H1 (cell line): ENCODE measurements at regions not wholly inside any gene's neighbourhood (a gene's known extent, or its start where the extent isn't known, plus 50 kb on each side); places are given as distances from the start of the nearest gene placed in this dataset.

Experiments used
- CTCF ChIA-PET: fragments of 300-600 bp; sonication (Branson Sonifier 250); formaldehyde crosslinking; loops from one replicate; lab custom pipeline; 2021; ENCODE audit not compliant: partially characterized antibody; lab: Charles Lee
- POLR2A ChIA-PET: fragments of 300-600 bp; sonication (Branson Sonifier 250); formaldehyde crosslinking; loops from one replicate; lab custom pipeline; 2021; ENCODE audit warnings: inconsistent platforms; ENCODE audit not compliant: partially characterized antibody; lab: Charles Lee
- DNase-seq, 2 experiments: peaks; one replicate each; pipeline versions ENCODE4 v3.0.0 to v3.0.0-alpha.2; 2010 to 2022; ENCODE audit warnings: low spot score in 2 of 2, low read depth in 1 of 2, mixed read lengths in 1 of 2
- FAIRE-seq: peaks from 2 replicates; lab custom pipeline; 2011; peaks lifted over from hg19 to GRCh38; lab: Jason Lieb, UNC
- H2AFZ ChIP-seq: 2 replicates; pipeline ENCODE4 v1.8.1; 2012; ENCODE audit warnings: low read length, inconsistent platforms
- H2AK5ac ChIP-seq: 2 replicates; pipeline ENCODE4 v1.6.1; 2013; ENCODE audit warnings: low read depth, low read length
- H2BK120ac ChIP-seq: replicated peaks from 2 replicates; pipeline ENCODE3; 2013; ENCODE audit warnings: low read depth, low read length, inconsistent platforms
- H2BK12ac ChIP-seq: 2 replicates; pipeline ENCODE4 v1.6.1; 2013; ENCODE audit warnings: low read depth, low read length
- H2BK15ac ChIP-seq: 2 replicates; pipeline ENCODE4 v1.6.1; 2013; ENCODE audit warnings: low read length
- H2BK20ac ChIP-seq: 2 replicates; pipeline ENCODE4 v1.6.1; 2013; ENCODE audit warnings: low read length
- H2BK5ac ChIP-seq: 2 replicates; pipeline ENCODE4 v1.6.1; 2013; ENCODE audit warnings: low read depth, low read length
- H3K14ac ChIP-seq: 2 replicates; pipeline ENCODE4 v1.6.1; 2013; ENCODE audit warnings: inconsistent platforms; ENCODE audit not compliant: insufficient read length
- H3K18ac ChIP-seq: 2 replicates; pipeline ENCODE4 v1.6.1; 2013; ENCODE audit warnings: low read length; ENCODE audit errors: extremely low read depth
- H3K23ac ChIP-seq: 2 replicates; pipeline ENCODE4 v1.6.1; 2013; ENCODE audit warnings: inconsistent platforms; ENCODE audit not compliant: insufficient read length
- H3K23me2 ChIP-seq: 2 replicates; pipeline ENCODE4 v1.6.1; 2013; ENCODE audit warnings: low read depth, low read length
- H3K27ac ChIP-seq: 2 replicates; pipeline ENCODE4 v1.6.1; 2011; ENCODE audit warnings: low read depth, low read length, inconsistent platforms
- H3K27me3 ChIP-seq, 4 experiments: replicated peaks in 1 of 4; 1 replicate in 1 of 4; 2 replicates in 3 of 4; pipeline versions ENCODE4 v1.6.1 to v1.8.1; 2011 to 2013; ENCODE audit warnings: low read length in 3 of 4, mild to moderate bottlenecking in 3 of 4, inconsistent platforms in 2 of 4, mixed read lengths in 2 of 4, moderate library complexity in 1 of 4; ENCODE audit not compliant: control insufficient read depth in 3 of 4, insufficient read depth in 3 of 4; ENCODE audit errors: extremely low read depth in 1 of 4
- H3K36me3 ChIP-seq, 4 experiments: 2 replicates each; pipeline versions ENCODE4 v1.6.1 to v1.8.1; 2011 to 2013; ENCODE audit warnings: mild to moderate bottlenecking in 4 of 4, low read length in 3 of 4, moderate library complexity in 2 of 4, control low read depth in 1 of 4, inconsistent platforms in 1 of 4; ENCODE audit not compliant: insufficient read depth in 4 of 4, control insufficient read depth in 2 of 4
- H3K4ac ChIP-seq: replicated peaks from 2 replicates; pipeline ENCODE3; 2013; ENCODE audit warnings: low read length, low read depth, mixed read lengths, inconsistent platforms; ENCODE audit not compliant: insufficient read length
- H3K4me1 ChIP-seq, 4 experiments: replicated peaks in 1 of 4; 1 replicate in 1 of 4; 2 replicates in 3 of 4; pipeline versions ENCODE4 v1.6.1 to v1.8.1; 2011 to 2013; ENCODE audit warnings: low read length in 3 of 4, inconsistent platforms in 2 of 4, mixed read lengths in 1 of 4; ENCODE audit not compliant: insufficient read depth in 4 of 4, control insufficient read depth in 3 of 4
- H3K4me2 ChIP-seq, 2 experiments: 2 replicates each; pipeline versions ENCODE4 v1.6.1 to v1.8.1; 2011 to 2013; ENCODE audit warnings: low read depth in 2 of 2, low read length in 2 of 2, control low read depth in 1 of 2, inconsistent platforms in 1 of 2, mild to moderate bottlenecking in 1 of 2; ENCODE audit not compliant: insufficient read depth in 1 of 2
- H3K4me3 ChIP-seq, 4 experiments: fragments of 200-600, 300-600 bp in 1 of 4; sonication (generic), shearing (Covaris generic), sonication (Bioruptor Twin) in 1 of 4; 2 replicates each; pipeline versions ENCODE4 v1.5.1 to v1.8.1; 2011 to 2016; ENCODE audit warnings: low read length in 4 of 4, low read depth in 3 of 4, control low read depth in 2 of 4, inconsistent platforms in 2 of 4, mild to moderate bottlenecking in 2 of 4, mixed read lengths in 1 of 4, moderate library complexity in 1 of 4; ENCODE audit not compliant: insufficient read depth in 2 of 4; ENCODE audit errors: extremely low read depth in 1 of 4
- H3K56ac ChIP-seq: replicated peaks from 2 replicates; pipeline ENCODE3; 2013; ENCODE audit warnings: low read depth, mild to moderate bottlenecking, mixed read lengths, low read length, inconsistent platforms; ENCODE audit not compliant: insufficient read length
- H3K79me1 ChIP-seq: 2 replicates; pipeline ENCODE4 v1.6.1; 2013; ENCODE audit warnings: low read depth, low read length, control low read depth
- H3K79me2 ChIP-seq, 2 experiments: 2 replicates each; pipeline versions ENCODE4 v1.6.1 to v1.8.1; 2012 to 2013; ENCODE audit warnings: low read length in 2 of 2, mild to moderate bottlenecking in 2 of 2, inconsistent platforms in 1 of 2; ENCODE audit not compliant: insufficient read depth in 2 of 2, control insufficient read depth in 1 of 2
- H3K9ac ChIP-seq, 4 experiments: replicated peaks in 1 of 4; 1 replicate in 1 of 4; 2 replicates in 3 of 4; pipeline versions ENCODE4 v1.6.1 to v1.8.1; 2011 to 2013; ENCODE audit warnings: low read depth in 3 of 4, low read length in 3 of 4, control low read depth in 2 of 4, mild to moderate bottlenecking in 2 of 4, moderate library complexity in 2 of 4, inconsistent platforms in 1 of 4; ENCODE audit errors: extremely low read depth in 1 of 4
- H3K9me3 ChIP-seq, 2 experiments: 2 replicates each; pipeline versions ENCODE4 v1.6.1 to v1.8.1; 2012 to 2013; ENCODE audit warnings: mild to moderate bottlenecking in 2 of 2, moderate library complexity in 2 of 2, control low read depth in 1 of 2, inconsistent platforms in 1 of 2, low read depth in 1 of 2, low read length in 1 of 2, mixed read lengths in 1 of 2; ENCODE audit not compliant: insufficient read depth in 2 of 2
- H4K20me1 ChIP-seq, 2 experiments: replicated peaks in 1 of 2; 2 replicates each; pipeline versions ENCODE3 to v1.8.1; 2011 to 2013; ENCODE audit warnings: inconsistent platforms in 2 of 2, low read length in 2 of 2, mild to moderate bottlenecking in 1 of 2; ENCODE audit not compliant: insufficient read depth in 2 of 2, control insufficient read depth in 1 of 2
- H4K5ac ChIP-seq: 2 replicates; pipeline ENCODE4 v1.6.1; 2013; ENCODE audit warnings: low read length, low read depth, mixed read lengths, inconsistent platforms; ENCODE audit not compliant: insufficient read length
- H4K8ac ChIP-seq: 2 replicates; pipeline ENCODE4 v1.8.0; 2013; ENCODE audit warnings: mild to moderate bottlenecking, moderate library complexity, low read length, inconsistent platforms; ENCODE audit not compliant: insufficient read depth; ENCODE audit errors: extremely low read depth
- H4K91ac ChIP-seq: replicated peaks from 2 replicates; pipeline ENCODE3; 2013; ENCODE audit warnings: low read length, mixed read lengths, inconsistent platforms; ENCODE audit not compliant: insufficient read length
- CTCF ChIP-seq, 3 experiments: IDR thresholded peaks; 1 replicate in 2 of 3; 2 replicates in 1 of 3; pipeline versions ENCODE4 v1.5.1 to v1.6.1; 2011; ENCODE audit warnings: low read length in 3 of 3, mild to moderate bottlenecking in 3 of 3, inconsistent platforms in 2 of 3, low read depth in 1 of 3, moderate library complexity in 1 of 3; ENCODE audit not compliant: insufficient read depth in 1 of 3; ENCODE audit errors: control extremely low read depth in 1 of 3
- RAD21 ChIP-seq, 2 experiments: IDR thresholded peaks in 1 of 2; conservative IDR thresholded peaks in 1 of 2; 2 replicates each; pipeline ENCODE4 v1.6.1; 2011; ENCODE audit warnings: low read depth in 2 of 2, low read length in 2 of 2, improper control_type of control experiment in 1 of 2, inconsistent platforms in 1 of 2, mild to moderate bottlenecking in 1 of 2, moderate library complexity in 1 of 2
- TCF12 ChIP-seq: IDR thresholded peaks from 2 replicates; pipeline ENCODE4 v1.6.1; 2011; ENCODE audit warnings: low read depth, mild to moderate bottlenecking, low read length
- WGBS, 2 experiments: shearing (Covaris generic) in 1 of 2; methylation state at CpG; one replicate each; pipeline versions ENCODE4 v1.1.6 to v1.1.7; 2013 to 2015; ENCODE audit warnings: low lambda C conversion rate in 2 of 2, mixed read lengths in 2 of 2, inconsistent platforms in 1 of 2, low coverage in 1 of 2, missing lambda C conversion rate in 1 of 2; ENCODE audit not compliant: insufficient replicate concordance in 2 of 2, insufficient coverage in 1 of 2, insufficient read length in 1 of 2; ENCODE audit errors: extremely low coverage in 1 of 2, missing lambda C conversion rate in 1 of 2; 5-methylcytosine and 5-hydroxymethylcytosine counted together

- no peak overlapping the region for H3K4me3 ChIP-seq
- H3K79me2 ChIP-seq: no peaks in the 10 kb centered on the region
- H3K4ac ChIP-seq: no peak overlapping the region
- H4K91ac ChIP-seq: no peak overlapping the region
- no peaks in the 10 kb centered on the region for H4K20me1 ChIP-seq
- no peak overlapping the region for H3K14ac ChIP-seq
- ChIA-PET CTCF (interaction anchor here (1.2 to 1.3 kb wide), 3 partner anchors 195 to 692 kb away, joined by 3 to 4 read pairs (median 3); no protein-coding TSS in a partner anchor), POLR2A (no interaction called here)
- no peak overlapping the region for H2BK5ac ChIP-seq
- no peak overlapping the region for H2AK5ac ChIP-seq
- H3K9ac ChIP-seq: no peak overlapping the region
- no peak overlapping the region for H3K18ac ChIP-seq
- H3K36me3 ChIP-seq: no peaks in the 10 kb centered on the region
- H3K27ac ChIP-seq: no peak overlapping the region
- H3K27me3 ChIP-seq: no peaks in the 10 kb centered on the region
- H3K23me2 ChIP-seq: no peaks in the 10 kb centered on the region
- H2AFZ ChIP-seq: no peak overlapping the region
- H3K9me3 ChIP-seq: no peaks in the 10 kb centered on the region
- H3K23ac ChIP-seq: no peak overlapping the region
- H2BK12ac ChIP-seq: no peak overlapping the region
- 77% methylated on average over 1 of the region's 1 CpG; no CpG with 5 or more reads in 1 of the 2 experiments for whole genome bisulfite sequencing, 2 experiments
- no peak overlapping the region for H2BK20ac ChIP-seq
- no peak overlapping the region for H4K5ac ChIP-seq
- H3K4me1 ChIP-seq: no peaks in the 10 kb centered on the region
- no peak overlapping the region for H3K4me2 ChIP-seq
- DNase-seq (no peak), FAIRE-seq (no peak)
- H4K8ac ChIP-seq: no peak overlapping the region
- no peak overlapping the region for H3K56ac ChIP-seq
- H2BK15ac ChIP-seq: no peak overlapping the region
- TF ChIP-seq TCF12: no peak
- TF ChIP-seq RAD21 (IDR thresholded peaks at IDR 0.05 in 1 of 2, conservative IDR thresholded peaks at IDR 0.05 in 1 of 2; ENCODE audit: low read depth in 2 of 2, low read length in 2 of 2): peak; percentile 43 to 55
- peak in 1 of 3 experiments; percentile 16; a peak in 1 of 4 replicates for TF ChIP-seq CTCF (IDR thresholded peaks at IDR 0.05; ENCODE audit: control extremely low read depth in 1 of 3, insufficient read depth in 1 of 3, low read depth in 1 of 3, low read length in 3 of 3)
- H3K79me1 ChIP-seq: no peaks in the 10 kb centered on the region
- no peak overlapping the region for H2BK120ac ChIP-seq
Observed at GRCh38 chr22:34344702-34345101, 424.4 kb upstream of the LARGE1 start.
